ENCODE measurements at regions not wholly inside any gene's neighbourhood (a gene's known extent, or its start where the extent isn't known, plus 50 kb on each side); places are given as distances from the start of the nearest gene placed in this dataset.

- Histone ChIP-seq H3K4me3 (no peak overlapping the region), H3K9me3 (no peaks in the 10 kb centered on the region), H3K27ac (no peak overlapping the region), H3K4me1 (no peaks in the 10 kb centered on the region), H3K36me3 (no peaks in the 10 kb centered on the region), H3K27me3 (no peaks in the 10 kb centered on the region)
- no peak for TF ChIP-seq CTCF (IDR thresholded peaks at IDR 0.05)
- intact Hi-C loops (cut with DNase I): no loop called here
- DNase-seq: no peak
- ATAC-seq: no peak
Observed at GRCh38 chr13:70311191-70311590, 202.9 kb upstream of the KLHL1 start.

- TF ChIP-seq CTCF (IDR thresholded peaks at IDR 0.05): peak; percentile 6
- no peak for ATAC-seq
- no peak overlapping the region for H3K4me3 ChIP-seq
Observed at GRCh38 chr13:70310396-70311119, 202.3 kb upstream of the KLHL1 start.

GRCh38 chr13:70297189-70297616 lies 189.0 kb upstream of the KLHL1 start:
- no peak for TF ChIP-seq CTCF (IDR thresholded peaks at IDR 0.05)
- ATAC-seq: peak; percentile 34

More at GRCh38 chr13:70310396-70311119, 202.3 kb upstream of the KLHL1 start:
- no peaks in the 10 kb centered on the region for H3K9me3 ChIP-seq
- intact Hi-C loops (cut with DNase I): no loop called here
- DNase-seq: no peak
- no peaks in the 10 kb centered on the region for H3K36me3 ChIP-seq
- no peaks in the 10 kb centered on the region for H3K4me1 ChIP-seq
- no peak overlapping the region for H3K27ac ChIP-seq
- H3K27me3 ChIP-seq: no peaks in the 10 kb centered on the region

GRCh38 chr13:70284371-70284770 lies 176.1 kb upstream of the KLHL1 start:
- DNase-seq: no peak
- Histone ChIP-seq H3K9me3 (no peaks in the 10 kb centered on the region), H3K4me1 (no peaks in the 10 kb centered on the region), H3K27ac (no peak overlapping the region), H3K36me3 (no peaks in the 10 kb centered on the region), H3K27me3 (no peaks in the 10 kb centered on the region), H3K4me3 (no peak overlapping the region)
- no peak for TF ChIP-seq CTCF (IDR thresholded peaks at IDR 0.05)
- ATAC-seq: no peak
- intact Hi-C loops (cut with DNase I): no loop called here

More at GRCh38 chr13:70297189-70297616, 189.0 kb upstream of the KLHL1 start:
- Histone ChIP-seq H3K27ac (no peak overlapping the region), H3K4me3 (no peak overlapping the region), H3K4me1 (no peaks in the 10 kb centered on the region), H3K36me3 (no peaks in the 10 kb centered on the region), H3K9me3 (peaks cover 14% of the 10 kb centered on the region), H3K27me3 (no peaks in the 10 kb centered on the region)
- peak; percentile 54 for DNase-seq
- intact Hi-C loops (cut with DNase I): no loop called here

GRCh38 chr13:70275841-70276240 lies 167.6 kb upstream of the KLHL1 start:
- ATAC-seq (no peak), DNase-seq (no peak)
- intact Hi-C loops (cut with DNase I): no loop called here
- no peaks in the 10 kb centered on the region for H3K36me3 ChIP-seq
- H3K9me3 ChIP-seq: no peaks in the 10 kb centered on the region
- H3K4me3 ChIP-seq: no peak overlapping the region
- H3K4me1 ChIP-seq: no peaks in the 10 kb centered on the region
- H3K27me3 ChIP-seq: no peaks in the 10 kb centered on the region
- no peak for TF ChIP-seq CTCF (IDR thresholded peaks at IDR 0.05)
- no peak overlapping the region for H3K27ac ChIP-seq

Measured in upper lobe of right lung (tissue), 1 donor.